GM18517 (cell line): ENCODE measurements at regions not wholly inside any gene's neighbourhood (a gene's known extent, or its start where the extent isn't known, plus 50 kb on each side); places are given as distances from the start of the nearest gene placed in this dataset.

ENCODE experiments used
- ATAC-seq: cut with Tn5 transposase; IDR thresholded peaks from one replicate; pipeline ENCODE4 v1.9.1; 2021; ENCODE audit warnings: mild to moderate bottlenecking, moderate library complexity; ENCODE audit not compliant: unreplicated experiment

- no peak for ATAC-seq
Measured at GRCh38 chr5:74324556-74324955, 316.0 kb downstream of the ENC1 start.

- ATAC-seq, result no peak
Measured at GRCh38 chr5:74322944-74323343, 317.6 kb downstream of the ENC1 start.

GRCh38 chr5:74322191-74322590 is 318.3 kb downstream of the ENC1 start:
- ATAC-seq, result no peak

- ATAC-seq, result no peak
Measured at GRCh38 chr5:74321326-74321725, 319.2 kb downstream of the ENC1 start.

GRCh38 chr5:74320526-74320925 is 320.0 kb downstream of the ENC1 start:
- no peak for ATAC-seq

GRCh38 chr5:74319076-74319475 is 321.5 kb downstream of the ENC1 start:
- ATAC-seq, result no peak

- ATAC-seq, result no peak
Measured at GRCh38 chr5:74316064-74316603, 324.4 kb downstream of the ENC1 start.

GRCh38 chr5:74314906-74315305 is 325.6 kb downstream of the ENC1 start:
- ATAC-seq, result no peak

- no peak for ATAC-seq
Measured at GRCh38 chr5:74313896-74314295, 326.6 kb downstream of the ENC1 start.

- ATAC-seq, result no peak
Measured at GRCh38 chr5:74312746-74313145, 327.8 kb downstream of the ENC1 start.

- ATAC-seq, result no peak
Measured at GRCh38 chr5:74311961-74312360, 328.6 kb downstream of the ENC1 start.

GRCh38 chr5:74310997-74311930 is 329.3 kb downstream of the ENC1 start:
- ATAC-seq, result no peak

- no peak for ATAC-seq
Measured at GRCh38 chr5:74310386-74310785, 330.1 kb downstream of the ENC1 start.

GRCh38 chr5:74309050-74309449 is 331.5 kb downstream of the ENC1 start:
- ATAC-seq, result no peak

- no peak for ATAC-seq
Measured at GRCh38 chr5:74306845-74307244, 333.7 kb downstream of the ENC1 start.

- ATAC-seq, result no peak
Measured at GRCh38 chr5:74304536-74304935, 336.0 kb downstream of the ENC1 start.

- no peak for ATAC-seq
Measured at GRCh38 chr5:74303578-74303977, 336.9 kb downstream of the ENC1 start.

GRCh38 chr5:74301576-74301975 is 339.0 kb downstream of the ENC1 start:
- ATAC-seq, result no peak

- ATAC-seq, result no peak
Measured at GRCh38 chr5:74300808-74301389, 339.6 kb downstream of the ENC1 start.

- ATAC-seq, result no peak
Measured at GRCh38 chr5:74299833-74300232, 340.7 kb downstream of the ENC1 start.

GRCh38 chr5:74296685-74297408 is 343.7 kb downstream of the ENC1 start:
- no peak for ATAC-seq
